Ectodermal cell (in vitro differentiated cells): ENCODE measurements at regions not wholly inside any gene's neighbourhood (a gene's known extent, or its start where the extent isn't known, plus 50 kb on each side); places are given as distances from the start of the nearest gene placed in this dataset.
"Not testable (repeated sequence)": the region's sequence is repeated elsewhere in the genome, so short reads cannot be mapped to it uniquely, and the experiment has no call there.

Experiments
- H3K27ac ChIP-seq: 2 replicates; pipeline ENCODE4 v1.7.0; 2013; ENCODE audit warnings: mild to moderate bottlenecking, low read depth, low read length; ENCODE audit not compliant: insufficient read depth, poor library complexity, severe bottlenecking
- H3K27me3 ChIP-seq: 2 replicates; pipeline ENCODE4 v1.7.0; 2013; ENCODE audit warnings: mild to moderate bottlenecking, low read length; ENCODE audit not compliant: insufficient read depth, control insufficient read depth, poor library complexity, severe bottlenecking
- H3K36me3 ChIP-seq: one replicate; pipeline ENCODE4 v1.7.0; 2013; ENCODE audit warnings: low read length; ENCODE audit not compliant: control insufficient read depth, insufficient read depth
- H3K4me1 ChIP-seq: one replicate; pipeline ENCODE4 v1.7.0; 2013; ENCODE audit warnings: low read length; ENCODE audit not compliant: control insufficient read depth, insufficient read depth
- H3K4me3 ChIP-seq: 2 replicates; pipeline ENCODE4 v1.7.0; 2013; ENCODE audit warnings: low read depth, low read length, control low read depth; ENCODE audit not compliant: insufficient read depth
- H3K9me3 ChIP-seq: 2 replicates; pipeline ENCODE4 v1.7.0; 2013; ENCODE audit warnings: mild to moderate bottlenecking, low read length, moderate library complexity; ENCODE audit not compliant: control insufficient read depth
- WGBS, 2 experiments: methylation state at CpG; one replicate each; pipeline ENCODE4 v1.1.7; 2013; ENCODE audit warnings: missing lambda C conversion rate in 2 of 2; 5-methylcytosine and 5-hydroxymethylcytosine counted together

- H3K9me3 ChIP-seq, H3K36me3 ChIP-seq, H3K27ac ChIP-seq, H3K4me1 ChIP-seq, H3K4me3 ChIP-seq: not testable (repeated sequence)
- WGBS, 2 experiments: 70 to 71% methylated on average over 19 of the region's 19 CpGs
- H3K27me3 ChIP-seq: peaks cover 26% of the 10 kb centered on the region
Observed at GRCh38 chr3:197459571-197459970, 96.2 kb downstream of the BDH1 start.

DNA sequence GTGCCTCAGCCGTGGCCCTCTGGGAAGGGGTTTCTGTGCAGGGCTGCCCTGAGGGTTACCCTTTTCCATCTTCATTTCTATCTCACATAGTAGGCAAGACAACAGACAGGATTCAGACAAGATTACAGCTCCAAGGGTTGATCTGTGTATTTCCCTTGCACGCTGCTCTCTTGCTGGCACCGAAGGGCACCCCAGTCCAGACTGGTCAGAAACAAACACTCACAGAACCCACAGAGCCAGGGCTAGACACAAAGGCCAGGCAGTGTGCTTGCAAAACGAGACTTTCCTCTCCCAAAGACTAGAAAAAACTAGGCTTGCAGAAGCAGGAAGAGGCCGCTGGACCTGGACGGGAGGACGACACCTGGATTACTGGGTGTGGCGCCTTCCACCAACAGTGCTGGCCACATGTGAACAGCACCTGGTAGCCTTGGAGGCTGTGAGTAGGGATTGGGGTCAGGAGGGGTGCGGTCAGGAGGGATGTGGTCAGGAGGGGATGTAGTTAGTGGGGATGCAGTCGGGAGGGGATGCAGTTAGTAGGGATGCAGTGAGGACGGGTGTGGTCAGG, 96.8 kb downstream of the BDH1 start:
- WGBS, 2 experiments: 92 to 93% methylated on average over 9 to 10 of the region's 11 CpGs
- H3K36me3 ChIP-seq: no peaks in the 10 kb centered on the region
- peaks cover 5% of the 10 kb centered on the region for H3K4me1 ChIP-seq
- no peak overlapping the region for H3K27ac ChIP-seq
- peaks cover 32% of the 10 kb centered on the region for H3K27me3 ChIP-seq
- H3K9me3 ChIP-seq: no peaks in the 10 kb centered on the region
- H3K4me3 ChIP-seq: no peak overlapping the region

DNA sequence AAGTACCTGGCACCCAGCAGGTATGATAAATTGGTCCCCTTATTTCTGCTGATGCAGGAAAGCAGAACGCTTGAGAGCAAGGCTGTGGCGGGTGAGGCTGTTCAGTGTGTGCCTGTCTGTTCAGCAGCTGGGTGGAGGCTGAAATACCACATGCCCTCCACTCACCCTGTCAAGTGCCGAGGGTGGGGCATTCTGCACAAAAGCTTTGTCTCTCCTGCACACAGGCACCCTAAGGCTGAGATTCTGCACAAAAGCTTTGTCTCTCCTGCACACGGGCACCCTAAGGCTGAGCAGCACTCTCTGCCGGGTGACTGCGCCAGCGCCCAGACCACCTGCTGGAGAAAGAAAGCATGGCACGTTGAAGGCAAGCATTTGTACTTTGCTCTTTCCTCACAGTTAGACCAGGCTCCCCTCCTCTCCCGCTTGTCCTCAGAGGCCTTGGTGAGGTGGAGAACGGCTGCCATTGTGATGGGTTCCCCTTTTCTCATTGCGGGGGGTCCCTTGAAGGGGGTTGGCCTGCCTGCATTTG, 97.5 kb downstream of the BDH1 start:
- Histone ChIP-seq H3K27ac (no peak overlapping the region), H3K36me3 (no peaks in the 10 kb centered on the region), H3K4me3 (no peak overlapping the region), H3K27me3 (peaks cover 32% of the 10 kb centered on the region), H3K9me3 (no peaks in the 10 kb centered on the region), H3K4me1 (peaks cover 5% of the 10 kb centered on the region)
- WGBS, 2 experiments: 65% methylated on average over 11 of the region's 11 CpGs

GRCh38 chr3:197456261-197457091, 99.3 kb downstream of the BDH1 start:
- Histone ChIP-seq H3K9me3 (no peaks in the 10 kb centered on the region), H3K4me1 (peaks cover 5% of the 10 kb centered on the region), H3K27ac (no peak overlapping the region), H3K27me3 (peaks cover 32% of the 10 kb centered on the region), H3K4me3 (peak overlapping the region; percentile 37), H3K36me3 (no peaks in the 10 kb centered on the region)
- WGBS, 2 experiments: 14 to 16% methylated on average over 47 of the region's 47 CpGs

- 82 to 86% methylated on average over 2 of the region's 2 CpGs for WGBS, 2 experiments
- H3K4me3 ChIP-seq, H3K9me3 ChIP-seq, H3K4me1 ChIP-seq, H3K27ac ChIP-seq, H3K36me3 ChIP-seq: not testable (repeated sequence)
- peaks cover 32% of the 10 kb centered on the region for H3K27me3 ChIP-seq
Observed at GRCh38 chr3:197454841-197455240, 100.9 kb downstream of the BDH1 start.

- H3K27me3 ChIP-seq: peaks cover 32% of the 10 kb centered on the region
- no peaks in the 10 kb centered on the region for H3K36me3 ChIP-seq
- H3K4me3 ChIP-seq: no peak overlapping the region
- 57 to 74% methylated on average over 2 to 3 of the region's 3 CpGs for WGBS, 2 experiments
- H3K27ac ChIP-seq: no peak overlapping the region
- H3K4me1 ChIP-seq: peaks cover 5% of the 10 kb centered on the region
- no peaks in the 10 kb centered on the region for H3K9me3 ChIP-seq
Observed at GRCh38 chr3:197454014-197454413, 101.8 kb downstream of the BDH1 start.

GRCh38 chr3:197450810-197451209, 105.0 kb downstream of the BDH1 start:
- Histone ChIP-seq H3K27me3 (peaks cover 18% of the 10 kb centered on the region), H3K9me3 (no peaks in the 10 kb centered on the region), H3K4me1 (peaks cover 16% of the 10 kb centered on the region), H3K36me3 (no peaks in the 10 kb centered on the region), H3K4me3 (no peak overlapping the region), H3K27ac (no peak overlapping the region)
- 84 to 88% methylated on average over 3 to 4 of the region's 4 CpGs for WGBS, 2 experiments

DNA sequence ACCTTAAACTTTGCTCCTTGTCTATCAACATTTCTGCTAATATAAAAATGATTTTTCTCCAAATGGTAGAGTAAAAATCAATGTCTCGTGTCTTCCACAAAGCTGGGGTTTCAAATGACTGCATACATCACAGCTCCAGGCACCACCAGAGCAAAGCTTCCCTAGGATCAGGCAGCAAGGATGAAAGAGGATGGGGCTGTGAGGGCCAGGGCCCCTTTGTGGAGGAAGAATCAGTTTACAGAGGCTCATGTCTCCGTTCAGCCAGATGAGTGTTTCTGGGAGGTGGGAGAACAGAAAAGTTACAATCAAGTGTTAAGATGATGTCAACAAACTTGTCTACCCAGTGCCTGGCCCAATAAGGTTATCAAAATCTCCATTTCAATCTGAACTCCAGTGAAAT, 105.5 kb downstream of the BDH1 start:
- no peak overlapping the region for H3K4me3 ChIP-seq
- no peak overlapping the region for H3K27ac ChIP-seq
- peaks cover 18% of the 10 kb centered on the region for H3K4me1 ChIP-seq
- H3K27me3 ChIP-seq: peaks cover 13% of the 10 kb centered on the region
- no peaks in the 10 kb centered on the region for H3K9me3 ChIP-seq
- WGBS, 2 experiments: 36 to 62% methylated on average over 2 of the region's 2 CpGs
- no peaks in the 10 kb centered on the region for H3K36me3 ChIP-seq

DNA sequence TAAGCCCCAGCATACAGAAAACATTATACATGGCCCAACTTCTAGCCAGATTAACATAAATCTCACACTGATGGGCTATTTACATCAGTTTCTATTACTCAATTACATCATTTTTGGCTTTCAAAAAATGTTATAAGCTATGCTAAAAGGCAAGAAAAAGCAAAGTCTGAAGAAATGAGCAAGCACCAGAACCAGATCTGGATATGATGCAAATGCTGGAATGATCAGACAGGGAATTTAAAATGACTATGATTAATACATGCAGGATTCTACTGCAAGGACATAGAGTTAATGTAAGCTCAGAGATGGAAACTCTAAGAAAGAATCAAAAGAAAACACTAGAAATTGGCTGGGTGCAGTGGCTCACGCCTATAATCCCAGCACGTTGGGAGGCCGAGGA, 106.6 kb downstream of the BDH1 start:
- not testable (repeated sequence) for H3K36me3 ChIP-seq, H3K4me3 ChIP-seq, H3K9me3 ChIP-seq, H3K27me3 ChIP-seq, H3K27ac ChIP-seq
- H3K4me1 ChIP-seq: peaks cover 18% of the 10 kb centered on the region
- WGBS, 2 experiments: 91 to 94% methylated on average over 3 of the region's 3 CpGs

GRCh38 chr3:197447781-197448180, 108.0 kb downstream of the BDH1 start:
- WGBS, 2 experiments: 97 to 100% methylated on average over 3 of the region's 6 CpGs
- H3K36me3 ChIP-seq, H3K27ac ChIP-seq, H3K9me3 ChIP-seq, H3K4me3 ChIP-seq, H3K27me3 ChIP-seq: not testable (repeated sequence)
- peaks cover 18% of the 10 kb centered on the region for H3K4me1 ChIP-seq
